ENCODE measurements at regions not wholly inside any gene's neighbourhood (a gene's known extent, or its start where the extent isn't known, plus 50 kb on each side); places are given as distances from the start of the nearest gene placed in this dataset.

DNA sequence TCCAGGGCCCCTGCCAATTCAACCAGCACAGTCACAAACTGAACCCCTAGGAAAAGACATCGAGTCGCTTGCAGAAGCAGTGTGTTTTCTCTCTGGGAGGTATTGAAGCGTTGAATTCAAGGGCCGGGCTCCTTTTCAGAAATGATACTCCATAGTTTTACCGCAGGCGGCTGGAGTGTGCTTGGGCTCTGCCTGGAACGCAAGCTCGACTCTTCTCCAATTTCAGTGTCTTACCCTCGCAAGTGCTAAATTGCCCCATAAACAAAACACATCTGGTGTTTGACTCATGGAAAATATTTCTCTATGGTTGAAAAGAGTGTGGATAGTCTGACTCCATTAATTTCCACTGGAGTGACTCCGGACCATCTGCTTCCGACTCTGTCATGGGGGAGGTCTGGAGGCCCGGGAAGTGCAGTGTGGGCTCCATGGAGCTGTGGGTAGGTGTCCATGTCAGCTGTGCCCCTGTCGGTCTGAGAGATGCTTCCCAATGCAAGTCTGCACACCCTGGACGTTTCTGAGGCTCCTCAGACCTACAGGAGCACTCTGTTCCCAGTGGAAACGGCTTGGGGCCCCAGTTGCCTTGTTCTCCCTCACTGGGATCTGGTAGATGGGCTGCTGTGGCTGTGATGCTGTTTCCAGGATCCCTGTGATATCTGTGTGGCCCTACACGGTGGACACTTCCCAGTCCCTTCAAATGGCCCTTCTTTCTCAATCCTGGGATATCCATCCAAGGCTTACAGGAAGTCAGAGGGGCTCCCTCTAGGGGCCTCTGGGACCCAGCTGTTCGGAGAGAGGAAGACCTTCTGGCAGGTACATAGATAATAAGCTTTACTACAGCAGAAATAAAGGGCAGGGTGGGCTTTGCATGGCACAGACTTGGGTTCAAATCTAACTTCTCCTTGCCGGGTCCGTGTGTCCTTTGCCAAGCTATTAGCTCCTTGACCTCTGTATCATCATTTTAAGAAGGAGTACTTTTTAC, 119.8 kb upstream of the CDH13 start:
- in situ Hi-C loops (cut with MboI; ENCODE audit: low pct_unique_long_range_greater_than_20kb, low sequenced_read_pairs, unreplicated experiment), result no loop called here
- DNase-seq (ENCODE audit: low spot score), result no peak
- TF ChIP-seq, protein P1, sequence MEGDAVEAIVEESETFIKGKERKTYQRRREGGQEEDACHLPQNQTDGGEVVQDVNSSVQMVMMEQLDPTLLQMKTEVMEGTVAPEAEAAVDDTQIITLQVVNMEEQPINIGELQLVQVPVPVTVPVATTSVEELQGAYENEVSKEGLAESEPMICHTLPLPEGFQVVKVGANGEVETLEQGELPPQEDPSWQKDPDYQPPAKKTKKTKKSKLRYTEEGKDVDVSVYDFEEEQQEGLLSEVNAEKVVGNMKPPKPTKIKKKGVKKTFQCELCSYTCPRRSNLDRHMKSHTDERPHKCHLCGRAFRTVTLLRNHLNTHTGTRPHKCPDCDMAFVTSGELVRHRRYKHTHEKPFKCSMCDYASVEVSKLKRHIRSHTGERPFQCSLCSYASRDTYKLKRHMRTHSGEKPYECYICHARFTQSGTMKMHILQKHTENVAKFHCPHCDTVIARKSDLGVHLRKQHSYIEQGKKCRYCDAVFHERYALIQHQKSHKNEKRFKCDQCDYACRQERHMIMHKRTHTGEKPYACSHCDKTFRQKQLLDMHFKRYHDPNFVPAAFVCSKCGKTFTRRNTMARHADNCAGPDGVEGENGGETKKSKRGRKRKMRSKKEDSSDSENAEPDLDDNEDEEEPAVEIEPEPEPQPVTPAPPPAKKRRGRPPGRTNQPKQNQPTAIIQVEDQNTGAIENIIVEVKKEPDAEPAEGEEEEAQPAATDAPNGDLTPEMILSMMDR (IDR thresholded peaks at IDR 0.05; ENCODE audit: extremely low read depth, insufficient read depth, missing control alignments), result no peak

DNA sequence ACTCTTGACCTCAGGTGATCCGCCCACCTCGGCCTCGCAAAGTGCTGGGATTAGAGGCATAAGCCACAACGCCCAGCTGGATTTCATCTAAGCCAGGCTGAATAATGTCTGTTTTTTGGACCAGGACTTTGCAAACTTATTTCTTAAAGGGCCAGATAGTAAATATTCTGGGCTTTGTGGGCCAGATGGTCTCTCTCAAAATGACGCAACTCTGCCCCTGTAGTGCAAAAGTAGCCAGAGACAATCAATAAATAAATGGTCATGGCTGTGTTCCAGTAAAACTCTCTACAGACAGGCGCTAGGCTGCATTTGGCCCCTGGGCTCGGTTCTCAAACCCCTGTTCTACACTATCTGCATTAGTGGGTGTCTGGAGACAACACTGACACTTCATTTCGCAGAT, 121.9 kb upstream of the CDH13 start:
- TF ChIP-seq, protein P1 (IDR thresholded peaks at IDR 0.05; ENCODE audit: extremely low read depth, insufficient read depth, missing control alignments), result no peak
- no peak for DNase-seq (ENCODE audit: low spot score)
- in situ Hi-C loops (cut with MboI; ENCODE audit: low pct_unique_long_range_greater_than_20kb, low sequenced_read_pairs, unreplicated experiment), result no loop called here

DNA sequence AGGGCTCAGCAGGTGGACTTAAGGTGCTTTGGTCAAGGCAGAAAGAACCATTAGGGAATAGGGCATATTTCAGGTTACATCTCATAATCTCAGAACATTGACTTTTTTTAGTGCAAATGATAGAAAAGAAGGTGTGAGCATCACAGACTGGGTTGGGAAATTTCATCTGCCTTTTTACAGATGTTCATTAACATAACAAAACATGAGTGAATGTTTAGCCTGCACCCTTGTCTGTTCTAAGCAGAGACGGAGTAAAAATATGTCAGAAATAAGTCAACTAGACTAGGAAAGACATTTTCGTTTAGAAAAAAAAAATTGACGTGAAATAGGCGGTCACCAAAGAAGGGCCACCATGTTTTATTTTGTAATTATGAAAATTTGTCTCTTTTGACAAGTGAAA, 127.5 kb upstream of the CDH13 start:
- TF ChIP-seq, protein P1 (IDR thresholded peaks at IDR 0.05; ENCODE audit: extremely low read depth, insufficient read depth, missing control alignments), result no peak
- in situ Hi-C loops (cut with MboI; ENCODE audit: low pct_unique_long_range_greater_than_20kb, low sequenced_read_pairs, unreplicated experiment), result no loop called here
- no peak for DNase-seq (ENCODE audit: low spot score)

DNA sequence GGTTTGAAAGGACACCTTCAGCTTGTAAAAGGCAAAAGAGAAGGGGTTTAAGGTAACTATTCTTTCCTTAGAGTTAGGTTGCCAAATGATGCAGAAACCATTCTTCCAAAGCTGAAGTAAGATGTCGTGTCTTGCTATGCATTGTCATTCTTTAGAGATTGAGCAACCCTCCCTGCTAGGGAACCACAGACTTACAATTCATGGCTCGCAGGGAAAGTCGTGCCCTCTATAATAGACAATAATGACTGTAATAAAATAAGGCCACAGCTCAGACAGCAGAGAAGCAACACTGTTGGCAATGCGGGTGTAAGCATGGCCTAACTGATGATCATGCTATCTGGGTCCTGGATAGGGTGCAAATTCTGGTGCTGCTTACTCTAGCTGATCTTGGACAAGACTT, 129.6 kb upstream of the CDH13 start:
- in situ Hi-C loops (cut with MboI; ENCODE audit: low pct_unique_long_range_greater_than_20kb, low sequenced_read_pairs, unreplicated experiment), result no loop called here
- DNase-seq (ENCODE audit: low spot score), result no peak
- TF ChIP-seq, protein P1 (IDR thresholded peaks at IDR 0.05; ENCODE audit: extremely low read depth, insufficient read depth, missing control alignments), result no peak

DNA sequence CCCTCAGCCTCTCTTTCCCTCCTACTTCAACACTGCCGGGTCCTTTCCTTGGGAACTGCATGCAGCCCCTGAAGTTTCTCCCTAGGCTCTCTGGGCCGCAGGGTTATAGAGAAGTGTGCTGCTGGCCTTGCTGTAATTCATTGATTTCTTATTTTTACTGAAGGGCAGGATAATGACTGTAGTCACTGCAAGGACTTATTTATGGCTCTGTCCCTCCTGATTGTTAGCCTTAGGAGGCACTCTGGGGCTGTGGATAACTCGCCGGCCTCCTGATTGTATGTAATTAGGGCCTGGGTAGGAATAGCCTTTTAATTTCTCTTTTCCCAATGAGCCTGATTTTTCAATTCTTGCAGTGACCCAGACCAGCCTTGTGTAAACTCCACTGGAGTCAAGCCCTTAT, 138.3 kb upstream of the CDH13 start:
- no peak for DNase-seq (ENCODE audit: low spot score)
- in situ Hi-C loops (cut with MboI; ENCODE audit: low pct_unique_long_range_greater_than_20kb, low sequenced_read_pairs, unreplicated experiment), result no loop called here
- TF ChIP-seq, protein P1 (IDR thresholded peaks at IDR 0.05; ENCODE audit: extremely low read depth, insufficient read depth, missing control alignments), result no peak

DNA sequence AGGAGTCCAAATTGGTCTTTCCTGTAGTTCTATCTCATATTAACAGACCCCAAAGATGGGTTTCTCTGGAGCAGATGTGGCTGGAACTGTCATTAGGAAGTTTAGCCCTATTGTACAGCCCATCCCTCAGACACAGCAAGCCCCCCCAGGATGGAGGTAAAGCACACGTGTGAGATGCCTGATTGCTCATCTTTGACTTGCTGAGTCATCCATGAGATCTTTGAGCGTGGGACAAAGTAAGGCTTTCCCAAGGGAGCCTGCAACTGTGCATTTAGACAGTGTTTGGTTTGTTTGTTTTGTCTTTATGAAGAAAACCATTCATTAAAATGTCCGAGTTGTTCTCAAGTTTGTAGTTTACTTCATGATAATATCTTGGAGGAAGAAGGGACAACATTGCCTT, 145.3 kb upstream of the CDH13 start:
- TF ChIP-seq, protein P1 (IDR thresholded peaks at IDR 0.05; ENCODE audit: extremely low read depth, insufficient read depth, missing control alignments), result no peak
- DNase-seq (ENCODE audit: low spot score), result no peak
- in situ Hi-C loops (cut with MboI; ENCODE audit: low pct_unique_long_range_greater_than_20kb, low sequenced_read_pairs, unreplicated experiment), result no loop called here
